Aorta (tissue), 5 donors: ENCODE measurements at regions not wholly inside any gene's neighbourhood (a gene's known extent, or its start where the extent isn't known, plus 50 kb on each side); places are given as distances from the start of the nearest gene placed in this dataset.

Experiments used
- ATAC-seq: fragments of 200-7000 bp; cut with Tn5 transposase; one replicate; pipeline ENCODE4 v1.9.1; 2022; ENCODE audit warnings: moderate library complexity; ENCODE audit not compliant: low FRiP score
- DNase-seq, 2 donors: peaks; one replicate each; pipeline ENCODE4 v3.0.0-alpha.2; 2020
- H3K27ac ChIP-seq, 2 donors: one replicate each; pipeline ENCODE4 v1.5.1; 2013; ENCODE audit warnings: low read length in 2 of 2, mild to moderate bottlenecking in 2 of 2, moderate library complexity in 2 of 2, control low read depth in 1 of 2, inconsistent platforms in 1 of 2, low read depth in 1 of 2
- H3K27me3 ChIP-seq, 2 donors: one replicate each; pipeline ENCODE4 v1.6.1; 2013; ENCODE audit warnings: control low read depth in 1 of 2, low read length in 1 of 2, mild to moderate bottlenecking in 1 of 2, moderate library complexity in 1 of 2; ENCODE audit not compliant: insufficient read depth in 2 of 2, control insufficient read depth in 1 of 2
- H3K36me3 ChIP-seq, 2 donors: one replicate each; pipeline ENCODE4 v1.6.1; 2013; ENCODE audit warnings: control low read depth in 1 of 2, low read length in 1 of 2, mild to moderate bottlenecking in 1 of 2; ENCODE audit not compliant: insufficient read depth in 2 of 2, control insufficient read depth in 1 of 2
- H3K4me1 ChIP-seq, 2 donors: one replicate each; pipeline ENCODE4 v1.6.1; 2013; ENCODE audit warnings: low read length in 2 of 2, control low read depth in 1 of 2, mild to moderate bottlenecking in 1 of 2, moderate library complexity in 1 of 2; ENCODE audit not compliant: insufficient read depth in 2 of 2, control insufficient read depth in 1 of 2
- H3K4me3 ChIP-seq, 2 donors: one replicate each; pipeline ENCODE4 v1.5.1; 2013; ENCODE audit warnings: low read length in 2 of 2, control low read depth in 1 of 2, mild to moderate bottlenecking in 1 of 2
- H3K9me3 ChIP-seq: one replicate; pipeline ENCODE4 v1.6.1; 2013; ENCODE audit warnings: mild to moderate bottlenecking, low read length; ENCODE audit not compliant: control insufficient read depth
- WGBS, 2 donors: extraction: QIAGEN DNeasy Blood & Tissue Kit; methylation state at CpG; one replicate each; pipeline ENCODE4 v1.1.7; 2013; 5-methylcytosine and 5-hydroxymethylcytosine counted together
- intact Hi-C, 2 donors: fragments of 100-400 bp; cut with DNase I; formaldehyde crosslinking; loops; one replicate each; pipeline versions ENCODE4 v1.14.2 to v1.15.0; 2022
- donor health status: healthy with polysubstance abuse.
- donor health status: Bipolar disorder and iron deficiency.
- donor health status: DM: no; HTN: no; CAD: no.
- donor health status: DM: no; HTN: no; CAD: no.
- donor health status: DM: yes; HTN: yes; CAD: no.

GRCh38 chr5:52374286-52374685, 413.4 kb upstream of the ITGA1 start:
- Histone ChIP-seq H3K27ac (no peak overlapping the region), H3K36me3 (no peaks in the 10 kb centered on the region), H3K9me3 (no peaks in the 10 kb centered on the region), H3K27me3 (no peaks in the 10 kb centered on the region), H3K4me1 (no peaks in the 10 kb centered on the region), H3K4me3 (no peak overlapping the region)
- intact Hi-C loops: no loop called here
- ATAC-seq: no peak
- DNase-seq: no peak

- Histone ChIP-seq H3K27me3 (no peaks in the 10 kb centered on the region), H3K27ac (no peak overlapping the region), H3K9me3 (no peaks in the 10 kb centered on the region), H3K4me3 (no peak overlapping the region), H3K36me3 (no peaks in the 10 kb centered on the region), H3K4me1 (no peaks in the 10 kb centered on the region)
- ATAC-seq: no peak
- no peak for DNase-seq
- intact Hi-C loops: no loop called here
- 68 to 72% methylated on average over 3 of the region's 3 CpGs for WGBS, 2 donors
These were observed 411.7 kb upstream of the ITGA1 start for GRCh38 chr5:52375969-52376368.

DNA sequence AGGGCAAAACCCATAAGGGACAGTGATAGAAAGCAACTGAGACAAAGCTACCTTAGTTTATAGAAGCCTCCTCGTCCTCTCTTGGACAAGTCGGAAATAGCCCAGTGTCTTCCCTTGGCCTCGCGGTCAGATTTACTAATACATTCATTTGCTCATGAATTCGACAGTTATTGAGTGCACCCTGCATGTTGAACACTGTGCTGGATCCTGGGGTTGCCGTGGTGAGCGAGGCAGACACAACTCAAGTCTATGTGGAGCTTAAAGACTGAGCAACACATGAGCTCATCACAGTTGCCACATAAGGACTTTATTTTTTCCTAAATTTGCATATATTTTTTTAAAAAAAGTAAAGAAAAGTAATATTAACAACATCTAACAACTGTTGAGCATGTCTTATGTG, 411.1 kb upstream of the ITGA1 start:
- Histone ChIP-seq H3K4me1 (no peaks in the 10 kb centered on the region), H3K36me3 (no peaks in the 10 kb centered on the region), H3K4me3 (no peak overlapping the region), H3K27me3 (no peaks in the 10 kb centered on the region), H3K27ac (no peak overlapping the region), H3K9me3 (no peaks in the 10 kb centered on the region)
- DNase-seq (no peak), ATAC-seq (no peak)
- 82 to 83% methylated on average over 7 of the region's 7 CpGs for WGBS, 2 donors
- intact Hi-C loops: no loop called here

GRCh38 chr5:52378237-52378636, 409.5 kb upstream of the ITGA1 start:
- Histone ChIP-seq H3K9me3 (no peaks in the 10 kb centered on the region), H3K27ac (no peak overlapping the region), H3K4me1 (no peaks in the 10 kb centered on the region), H3K4me3 (no peak overlapping the region), H3K27me3 (no peaks in the 10 kb centered on the region), H3K36me3 (no peaks in the 10 kb centered on the region)
- DNase-seq: no peak
- ATAC-seq: no peak
- intact Hi-C loops: no loop called here

GRCh38 chr5:52388349-52388748, 399.4 kb upstream of the ITGA1 start:
- Histone ChIP-seq H3K4me1 (no peaks in the 10 kb centered on the region), H3K27ac (no peak overlapping the region), H3K27me3 (no peaks in the 10 kb centered on the region), H3K9me3 (no peaks in the 10 kb centered on the region), H3K36me3 (no peaks in the 10 kb centered on the region), H3K4me3 (no peak overlapping the region)
- ATAC-seq (no peak), DNase-seq (no peak)
- intact Hi-C loops: no loop called here
- WGBS, 2 donors: 89 to 94% methylated on average over 3 of the region's 3 CpGs

GRCh38 chr5:52392321-52392720, 395.4 kb upstream of the ITGA1 start:
- ATAC-seq (no peak), DNase-seq (no peak)
- Histone ChIP-seq H3K36me3 (no peaks in the 10 kb centered on the region), H3K27me3 (peaks cover 0 to 2% of the 10 kb centered on the region in 2 donors), H3K9me3 (no peaks in the 10 kb centered on the region), H3K4me1 (no peaks in the 10 kb centered on the region), H3K4me3 (no peak overlapping the region), H3K27ac (no peak overlapping the region)
- 68 to 73% methylated on average over 3 of the region's 3 CpGs for WGBS, 2 donors
- intact Hi-C loops: no loop called here

GRCh38 chr5:52409835-52410234, 377.9 kb upstream of the ITGA1 start:
- DNase-seq: no peak
- Histone ChIP-seq H3K4me3 (no peak overlapping the region), H3K9me3 (no peaks in the 10 kb centered on the region), H3K4me1 (no peaks in the 10 kb centered on the region), H3K36me3 (no peaks in the 10 kb centered on the region), H3K27me3 (peaks cover 0 to 1% of the 10 kb centered on the region in 2 donors), H3K27ac (no peak overlapping the region)
- WGBS, 2 donors: 85 to 88% methylated on average over 8 of the region's 8 CpGs
- intact Hi-C loops: no loop called here
- no peak for ATAC-seq

DNA sequence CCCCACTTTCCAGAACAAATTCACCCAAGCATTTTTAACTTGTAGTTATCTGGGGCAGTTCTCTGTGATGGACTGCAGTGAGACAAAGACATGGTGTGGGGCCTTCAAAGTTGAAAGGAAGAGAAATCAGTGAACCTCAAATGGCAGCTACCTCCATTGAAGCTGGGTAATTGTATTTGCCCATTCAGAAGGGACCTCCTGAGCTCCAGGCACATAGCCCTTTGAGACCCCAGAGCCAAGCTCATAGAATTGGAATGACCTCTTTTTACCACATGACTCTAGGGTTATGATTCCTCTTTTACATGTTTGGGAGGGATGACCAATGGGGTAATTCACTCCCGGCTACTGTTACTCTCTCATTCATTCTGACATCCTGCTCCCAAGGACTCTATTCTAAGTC, 368.4 kb upstream of the ITGA1 start:
- WGBS, 2 donors: 55 to 57% methylated on average over 1 of the region's 1 CpG
- no peak overlapping the region for H3K27ac ChIP-seq
- intact Hi-C loops: no loop called here
- ATAC-seq (no peak), DNase-seq (no peak)
- H3K36me3 ChIP-seq: no peaks in the 10 kb centered on the region
- no peaks in the 10 kb centered on the region for H3K4me1 ChIP-seq
- H3K9me3 ChIP-seq: no peaks in the 10 kb centered on the region
- H3K27me3 ChIP-seq: no peaks in the 10 kb centered on the region
- H3K4me3 ChIP-seq: no peak overlapping the region

DNA sequence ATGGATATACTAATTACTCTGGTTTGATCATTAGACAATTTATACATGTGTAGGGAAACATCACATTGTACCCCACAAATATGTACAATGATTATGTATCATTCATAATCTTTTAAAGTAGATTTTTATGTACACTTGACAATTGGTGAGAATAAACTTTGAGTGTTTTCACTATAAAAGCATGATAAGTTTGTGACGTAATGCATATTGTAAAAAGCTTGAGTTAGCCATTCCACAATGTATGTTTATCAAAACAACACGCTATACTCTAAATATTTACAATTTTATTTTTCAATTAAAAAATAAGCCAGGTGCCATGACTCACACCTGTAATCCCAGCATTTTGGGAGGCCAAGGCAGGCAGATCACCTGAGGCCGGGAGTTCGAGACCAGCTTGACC, 360.1 kb upstream of the ITGA1 start:
- Histone ChIP-seq H3K4me3 (no peak overlapping the region), H3K27ac (no peak overlapping the region), H3K36me3 (no peaks in the 10 kb centered on the region), H3K27me3 (no peaks in the 10 kb centered on the region), H3K4me1 (no peaks in the 10 kb centered on the region), H3K9me3 (peaks cover 2% of the 10 kb centered on the region)
- intact Hi-C loops: no loop called here
- 87 to 94% methylated on average over 4 of the region's 4 CpGs for WGBS, 2 donors
- ATAC-seq (no peak), DNase-seq (no peak)
